ENCODE measurements at regions not wholly inside any gene's neighbourhood (a gene's known extent, or its start where the extent isn't known, plus 50 kb on each side); places are given as distances from the start of the nearest gene placed in this dataset.
"Not testable (repeated sequence)": the region's sequence is repeated elsewhere in the genome, so short reads cannot be mapped to it uniquely, and the experiment has no call there.

GRCh38 chr15:24067733-24068501 lies 380.8 kb upstream of the NDN start:
- no peak for DNase-seq (ENCODE audit: low read depth)
- no peak overlapping the region for H3K4me3 ChIP-seq (ENCODE audit: low read depth, low read length)
- TF ChIP-seq, protein P1, sequence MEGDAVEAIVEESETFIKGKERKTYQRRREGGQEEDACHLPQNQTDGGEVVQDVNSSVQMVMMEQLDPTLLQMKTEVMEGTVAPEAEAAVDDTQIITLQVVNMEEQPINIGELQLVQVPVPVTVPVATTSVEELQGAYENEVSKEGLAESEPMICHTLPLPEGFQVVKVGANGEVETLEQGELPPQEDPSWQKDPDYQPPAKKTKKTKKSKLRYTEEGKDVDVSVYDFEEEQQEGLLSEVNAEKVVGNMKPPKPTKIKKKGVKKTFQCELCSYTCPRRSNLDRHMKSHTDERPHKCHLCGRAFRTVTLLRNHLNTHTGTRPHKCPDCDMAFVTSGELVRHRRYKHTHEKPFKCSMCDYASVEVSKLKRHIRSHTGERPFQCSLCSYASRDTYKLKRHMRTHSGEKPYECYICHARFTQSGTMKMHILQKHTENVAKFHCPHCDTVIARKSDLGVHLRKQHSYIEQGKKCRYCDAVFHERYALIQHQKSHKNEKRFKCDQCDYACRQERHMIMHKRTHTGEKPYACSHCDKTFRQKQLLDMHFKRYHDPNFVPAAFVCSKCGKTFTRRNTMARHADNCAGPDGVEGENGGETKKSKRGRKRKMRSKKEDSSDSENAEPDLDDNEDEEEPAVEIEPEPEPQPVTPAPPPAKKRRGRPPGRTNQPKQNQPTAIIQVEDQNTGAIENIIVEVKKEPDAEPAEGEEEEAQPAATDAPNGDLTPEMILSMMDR (IDR thresholded peaks at IDR 0.05; ENCODE audit: insufficient read depth, low read depth, low read length): no peak

- TF ChIP-seq, protein P1 (IDR thresholded peaks at IDR 0.05; ENCODE audit: insufficient read depth, low read depth, low read length): no peak
- DNase-seq (ENCODE audit: low read depth): no peak
- H3K4me3 ChIP-seq (ENCODE audit: low read depth, low read length): no peak overlapping the region
Measured at GRCh38 chr15:24075420-24076089, 388.4 kb upstream of the NDN start.

DNA sequence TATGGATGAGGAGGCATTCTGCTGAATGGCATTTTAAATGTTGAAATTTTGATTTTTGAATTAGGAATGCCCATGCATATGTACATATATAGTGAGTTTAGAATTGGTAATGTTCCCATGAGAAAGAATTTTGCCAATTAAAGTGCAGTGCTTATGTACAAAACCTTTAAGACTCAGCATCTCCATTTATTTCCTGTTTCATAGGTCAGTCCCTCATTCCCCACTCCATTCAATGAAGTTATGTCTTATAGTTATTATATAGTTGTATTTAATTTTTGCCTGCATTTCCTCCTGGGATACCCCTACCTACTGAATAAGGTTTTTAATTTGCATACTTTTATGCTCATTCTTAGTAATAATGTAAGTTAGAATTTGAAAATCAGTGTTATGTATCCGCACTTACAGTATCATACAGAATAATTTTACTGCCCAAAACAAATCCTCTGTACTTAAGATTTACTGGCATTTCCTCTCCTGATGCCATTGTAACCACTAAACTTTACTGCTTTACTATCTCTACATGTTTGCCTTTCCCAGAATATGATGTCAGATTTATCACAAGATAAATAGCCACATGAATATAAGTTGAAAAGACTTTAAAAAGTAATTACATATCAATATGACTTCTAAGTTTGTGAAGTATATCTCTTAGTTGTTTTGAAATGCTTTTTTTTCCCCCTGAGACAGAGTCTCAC lies 389.1 kb upstream of the NDN start:
- TF ChIP-seq, protein P1 (IDR thresholded peaks at IDR 0.05; ENCODE audit: insufficient read depth, low read depth, low read length): no peak
- H3K4me3 ChIP-seq (ENCODE audit: low read depth, low read length): no peak overlapping the region
- no peak for DNase-seq (ENCODE audit: low read depth)

DNA sequence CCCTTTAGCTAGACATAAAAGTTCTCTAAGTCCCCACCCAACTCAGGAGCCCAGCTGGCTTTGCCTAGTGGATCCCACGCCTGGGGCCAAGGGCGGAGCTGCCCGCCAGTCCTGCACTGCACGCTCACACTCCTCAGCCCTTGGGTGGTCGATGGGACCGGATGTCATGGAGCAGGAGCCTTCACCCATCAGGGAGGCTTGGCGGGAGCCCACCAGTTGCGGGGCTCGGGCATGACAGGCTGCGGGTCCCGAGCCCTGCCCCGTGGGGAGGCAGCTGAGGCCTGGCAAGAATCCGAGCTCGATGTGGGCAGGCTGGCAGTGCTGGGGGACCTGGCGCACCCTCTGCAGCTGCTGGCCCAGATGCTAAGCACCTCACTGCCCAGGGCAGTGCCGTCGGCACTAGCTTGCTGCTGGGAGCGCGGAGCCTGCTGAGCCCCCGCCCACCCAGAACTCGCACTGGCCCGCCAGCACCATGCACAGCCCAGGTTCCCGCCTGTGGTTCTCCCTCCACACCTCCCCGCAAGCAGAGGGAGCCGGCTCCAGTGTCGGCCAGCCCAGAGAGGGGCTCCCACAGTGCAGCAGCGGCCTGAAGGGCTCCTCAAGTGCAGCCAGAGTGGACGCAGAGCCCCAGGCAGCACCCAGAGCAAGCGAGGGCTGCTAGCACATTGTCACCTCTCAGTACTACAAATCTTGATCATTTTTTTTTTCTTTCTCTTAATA lies 391.4 kb upstream of the NDN start:
- no peak for DNase-seq (ENCODE audit: low read depth)
- TF ChIP-seq, protein P1 (IDR thresholded peaks at IDR 0.05; ENCODE audit: insufficient read depth, low read depth, low read length): no peak
- H3K4me3 ChIP-seq (ENCODE audit: low read depth, low read length): no peak overlapping the region

GRCh38 chr15:24088941-24089340 lies 401.8 kb upstream of the NDN start:
- DNase-seq (ENCODE audit: low read depth); H3K4me3 ChIP-seq (ENCODE audit: low read depth, low read length): not testable (repeated sequence)

- not testable (repeated sequence) for DNase-seq (ENCODE audit: low read depth)
Measured at GRCh38 chr15:24101503-24101902, 414.4 kb upstream of the NDN start.

DNA sequence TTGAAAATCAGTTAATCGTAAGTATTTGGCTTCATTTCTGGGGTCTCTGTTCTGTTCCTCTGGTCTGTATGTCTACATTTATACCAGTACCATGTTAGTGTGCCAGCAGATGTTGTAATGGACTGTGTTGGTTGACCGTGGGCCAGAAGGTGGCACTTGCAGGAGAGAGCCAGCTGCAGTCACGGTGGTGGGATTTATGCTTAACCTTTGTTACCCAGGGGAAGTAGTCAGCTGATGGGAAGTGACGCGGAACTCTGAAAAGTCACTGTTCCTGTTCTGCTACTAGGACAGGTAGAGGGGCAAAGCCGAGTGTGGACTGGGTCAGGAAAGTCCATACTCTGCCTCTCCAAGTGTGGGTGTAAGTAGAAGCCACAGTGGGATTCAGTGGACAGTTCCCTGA lies 420.4 kb upstream of the NDN start:
- not testable (repeated sequence) for DNase-seq (ENCODE audit: low read depth); H3K4me3 ChIP-seq (ENCODE audit: low read depth, low read length)

More at GRCh38 chr15:24101503-24101902, 414.4 kb upstream of the NDN start:
- H3K4me3 ChIP-seq (ENCODE audit: low read depth, low read length): not testable (repeated sequence)

GRCh38 chr15:24107948-24108347 lies 420.8 kb upstream of the NDN start:
- not testable (repeated sequence) for DNase-seq (ENCODE audit: low read depth); H3K4me3 ChIP-seq (ENCODE audit: low read depth, low read length)

DNA sequence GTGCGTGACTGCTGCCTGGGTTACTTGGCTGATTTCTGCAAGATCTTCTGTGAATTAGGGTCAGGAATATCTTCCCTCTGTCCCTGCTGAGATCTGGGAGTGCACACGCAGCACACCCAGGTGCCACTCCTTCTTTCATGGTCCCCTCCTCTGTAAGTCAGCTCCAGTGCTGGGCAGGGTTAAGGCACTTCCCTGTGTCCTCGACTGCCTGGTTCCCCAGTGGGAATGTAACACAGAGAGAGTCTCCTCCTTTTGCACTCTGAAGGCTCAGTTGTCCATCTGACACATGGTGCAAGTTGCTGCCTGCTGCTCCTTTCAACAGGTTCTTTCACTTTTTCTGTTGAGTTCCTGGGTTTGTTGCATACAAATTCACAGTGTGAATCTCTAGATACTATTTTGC lies 421.2 kb upstream of the NDN start:
- H3K4me3 ChIP-seq (ENCODE audit: low read depth, low read length); DNase-seq (ENCODE audit: low read depth): not testable (repeated sequence)

DNA sequence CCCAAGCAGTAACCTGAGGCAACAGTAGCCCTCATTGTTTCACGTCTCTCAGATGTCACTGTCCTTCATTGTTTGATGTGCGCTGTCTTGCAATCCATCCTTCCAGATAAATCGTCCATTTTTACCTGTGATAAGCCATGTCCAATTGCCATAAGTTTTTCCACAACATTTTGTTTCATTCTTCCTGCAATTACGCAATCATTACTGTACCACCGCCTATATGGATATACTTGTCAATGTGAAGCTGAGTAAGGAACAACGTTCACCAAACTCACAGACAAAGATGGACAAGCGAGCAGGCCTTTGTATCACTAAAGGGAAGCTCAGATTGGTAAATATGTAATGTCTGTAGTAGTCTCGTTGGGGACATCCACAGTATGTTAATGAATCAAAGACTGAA lies 452.5 kb upstream of the NDN start:
- not testable (repeated sequence) for H3K4me3 ChIP-seq (ENCODE audit: low read depth, low read length); DNase-seq (ENCODE audit: low read depth)

DNA sequence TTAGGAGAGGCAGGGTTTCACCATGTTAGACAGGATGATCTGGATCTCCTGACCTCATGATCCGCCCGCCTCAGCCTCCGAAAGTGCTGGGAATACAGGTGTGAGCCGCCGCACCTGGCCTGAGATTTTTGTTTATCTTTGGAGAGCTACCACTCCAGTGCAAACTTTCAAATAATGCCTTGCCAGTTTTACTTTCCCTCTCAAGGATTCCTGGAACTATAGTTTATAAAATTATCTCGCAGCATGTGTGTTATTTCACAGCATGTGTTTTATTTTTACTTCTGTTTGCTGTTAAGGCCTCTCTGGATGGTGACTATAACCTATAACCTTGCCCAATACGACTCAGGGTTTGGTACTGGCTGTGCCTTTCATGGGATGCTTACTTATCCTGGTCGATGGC lies 458.0 kb upstream of the NDN start:
- not testable (repeated sequence) for H3K4me3 ChIP-seq (ENCODE audit: low read depth, low read length); DNase-seq (ENCODE audit: low read depth)

Measured in fibroblast of villous mesenchyme (primary cell).